HG03103 (cell line): ENCODE measurements at regions not wholly inside any gene's neighbourhood (a gene's known extent, or its start where the extent isn't known, plus 50 kb on each side); places are given as distances from the start of the nearest gene placed in this dataset.
"Not testable (repeated sequence)": the region's sequence is repeated elsewhere in the genome, so short reads cannot be mapped to it uniquely, and the experiment has no call there.

Experiments used
- ATAC-seq: cut with Tn5 transposase; IDR thresholded peaks from one replicate; pipeline ENCODE4 v1.9.1; 2021; ENCODE audit warnings: low read depth; ENCODE audit not compliant: unreplicated experiment

GRCh38 chr1:94677087-94677486 lies 135.5 kb upstream of the F3 start:
- ATAC-seq: no peak

DNA sequence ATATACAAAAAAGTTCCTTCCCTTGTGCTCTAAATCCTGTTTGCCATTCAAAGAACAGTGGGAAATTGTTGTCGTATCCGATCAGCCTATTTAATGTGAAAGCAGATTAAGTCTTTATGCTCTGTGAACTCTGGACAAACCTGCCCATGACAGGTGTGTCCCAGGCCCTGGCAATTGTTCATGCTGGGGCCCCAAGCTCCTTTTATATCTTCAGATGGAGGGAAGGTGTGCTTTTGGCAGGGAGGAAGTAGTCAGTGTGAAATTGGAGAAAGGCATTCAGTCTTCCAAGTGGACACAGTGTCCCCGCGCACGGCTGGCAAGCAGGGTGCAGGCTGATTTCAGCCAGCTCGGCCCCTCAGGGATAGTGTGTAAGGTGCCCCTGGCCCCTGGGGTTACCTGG lies 135.1 kb upstream of the F3 start:
- no peak for ATAC-seq

DNA sequence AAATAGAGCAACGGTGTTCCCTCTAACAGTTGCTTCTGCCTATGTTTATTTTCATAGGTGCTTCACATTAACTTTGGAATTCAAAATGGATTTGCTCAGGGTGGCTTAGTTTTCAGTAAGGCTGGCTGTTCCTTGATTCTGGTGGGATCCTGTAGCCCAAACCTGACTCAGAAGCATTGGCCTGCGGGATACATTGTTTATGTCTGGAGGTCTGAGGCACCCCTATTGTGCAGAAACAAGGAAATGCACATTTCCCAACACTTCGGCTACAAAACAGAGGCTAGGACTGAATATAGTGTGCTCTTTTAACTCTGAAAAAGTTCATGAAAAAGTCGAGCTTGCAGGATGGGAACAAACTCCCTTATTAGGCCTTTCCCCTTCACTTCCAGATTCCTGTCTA lies 133.8 kb upstream of the F3 start:
- no peak for ATAC-seq

DNA sequence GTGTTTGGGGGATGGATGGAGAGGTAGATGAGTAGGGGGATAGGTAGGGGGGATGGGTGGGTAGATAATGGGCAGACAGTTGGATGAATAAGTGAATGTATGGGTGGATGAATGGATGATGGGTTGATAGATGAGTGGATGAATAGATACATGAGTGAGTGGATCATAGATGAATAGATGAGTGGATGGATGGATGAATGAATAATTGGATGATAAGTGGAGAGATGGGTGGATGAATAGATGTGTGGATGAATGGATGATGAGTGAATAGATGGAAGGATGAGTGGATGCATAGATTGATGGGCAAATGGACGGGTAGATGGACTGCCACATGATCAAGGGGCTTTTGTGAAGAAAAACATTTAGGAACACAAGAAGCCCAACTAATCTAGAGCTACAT lies 133.3 kb upstream of the F3 start:
- no peak for ATAC-seq

GRCh38 chr1:94672934-94673333 lies 131.4 kb upstream of the F3 start:
- no peak for ATAC-seq

GRCh38 chr1:94672001-94672400 lies 130.4 kb upstream of the F3 start:
- ATAC-seq: no peak

DNA sequence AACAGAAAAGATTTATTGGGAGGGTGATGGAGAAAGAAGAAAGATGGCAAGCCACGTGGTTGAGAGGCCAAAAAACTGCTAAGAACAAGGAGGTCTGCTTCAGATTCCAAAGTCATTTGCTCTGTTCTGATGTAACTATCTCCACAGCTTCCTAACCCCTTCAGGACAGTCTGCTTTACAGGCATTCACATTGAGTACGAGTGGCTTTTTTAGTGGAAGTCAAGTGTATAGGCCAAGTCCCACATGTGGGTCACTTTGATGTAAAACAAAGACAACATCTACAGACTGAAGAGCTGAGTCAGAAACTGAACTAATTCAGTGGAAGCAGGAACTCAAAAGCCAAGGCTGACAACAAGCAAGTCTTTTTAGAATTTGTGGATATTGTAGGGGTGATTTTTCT lies 128.7 kb upstream of the F3 start:
- ATAC-seq: no peak

GRCh38 chr1:94669198-94669597 lies 127.6 kb upstream of the F3 start:
- no peak for ATAC-seq

DNA sequence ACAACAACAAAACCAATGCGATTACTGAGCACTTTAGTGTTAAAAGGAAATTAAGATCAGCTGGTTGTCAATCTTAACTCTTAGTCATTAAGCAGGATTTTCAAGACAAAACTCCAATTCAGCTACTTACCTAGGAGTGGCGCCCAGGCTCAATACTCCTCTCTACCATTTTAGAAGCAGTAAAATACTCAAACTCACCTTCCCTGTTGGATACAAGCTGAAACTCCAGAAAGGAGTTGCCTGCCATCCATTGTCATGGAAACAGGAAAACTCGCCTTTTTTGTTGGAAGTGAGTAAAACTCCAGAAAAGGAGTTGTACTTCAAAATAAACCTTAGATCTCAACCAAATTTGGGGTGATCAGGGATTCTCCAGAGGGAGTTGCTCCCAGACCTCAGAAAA lies 127.0 kb upstream of the F3 start:
- ATAC-seq: no peak

GRCh38 chr1:94667818-94668217 lies 126.3 kb upstream of the F3 start:
- ATAC-seq: no peak

DNA sequence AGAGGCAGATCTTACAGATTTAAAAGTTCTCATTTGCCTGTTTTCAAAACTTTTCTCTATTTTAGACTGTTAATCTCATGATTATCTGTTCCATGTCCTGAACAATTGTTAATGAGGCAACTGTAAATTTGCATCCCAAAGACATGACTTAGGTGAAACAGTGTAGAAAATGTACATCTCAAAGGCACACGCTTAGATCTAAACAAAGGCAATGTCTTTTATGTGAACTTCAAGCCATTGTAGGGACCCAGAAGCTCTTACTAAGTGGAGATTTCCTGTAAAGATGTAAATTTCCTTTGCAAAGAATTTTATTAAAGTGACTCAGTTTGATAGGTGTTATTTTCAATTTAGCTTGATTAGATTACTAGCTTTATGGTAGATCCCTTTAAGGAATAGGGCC lies 125.2 kb upstream of the F3 start:
- ATAC-seq: no peak

- ATAC-seq: no peak
Measured at GRCh38 chr1:94661431-94661932, 119.9 kb upstream of the F3 start.

DNA sequence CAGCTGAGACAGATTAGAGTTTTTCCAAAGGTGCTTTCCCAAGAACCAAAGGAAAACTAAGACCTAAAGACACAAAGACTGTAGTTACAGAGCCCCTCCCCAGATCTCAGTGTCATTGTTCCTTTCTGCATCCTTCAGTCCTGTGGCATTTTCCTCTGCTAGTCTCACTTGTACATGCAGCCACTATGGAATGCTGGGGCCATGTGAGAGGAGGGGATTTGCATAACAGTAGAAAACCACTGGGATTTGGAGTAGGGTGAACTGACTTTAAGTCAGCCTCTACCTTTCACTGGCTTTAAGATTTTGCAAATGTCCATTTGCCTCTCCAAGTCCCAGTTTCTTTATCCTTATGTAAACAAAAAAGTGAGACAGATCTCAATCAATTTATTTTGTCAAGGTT lies 119.4 kb upstream of the F3 start:
- no peak for ATAC-seq

GRCh38 chr1:94660258-94660657 lies 118.7 kb upstream of the F3 start:
- no peak for ATAC-seq

GRCh38 chr1:94659202-94659601 lies 117.6 kb upstream of the F3 start:
- ATAC-seq: not testable (repeated sequence)

- ATAC-seq: no peak
Measured at GRCh38 chr1:94658221-94658620, 116.7 kb upstream of the F3 start.

- ATAC-seq: not testable (repeated sequence)
Measured at GRCh38 chr1:94657776-94658175, 116.2 kb upstream of the F3 start.

- no peak for ATAC-seq
Measured at GRCh38 chr1:94656967-94657366, 115.4 kb upstream of the F3 start.

- no peak for ATAC-seq
Measured at GRCh38 chr1:94654919-94655318, 113.4 kb upstream of the F3 start.

DNA sequence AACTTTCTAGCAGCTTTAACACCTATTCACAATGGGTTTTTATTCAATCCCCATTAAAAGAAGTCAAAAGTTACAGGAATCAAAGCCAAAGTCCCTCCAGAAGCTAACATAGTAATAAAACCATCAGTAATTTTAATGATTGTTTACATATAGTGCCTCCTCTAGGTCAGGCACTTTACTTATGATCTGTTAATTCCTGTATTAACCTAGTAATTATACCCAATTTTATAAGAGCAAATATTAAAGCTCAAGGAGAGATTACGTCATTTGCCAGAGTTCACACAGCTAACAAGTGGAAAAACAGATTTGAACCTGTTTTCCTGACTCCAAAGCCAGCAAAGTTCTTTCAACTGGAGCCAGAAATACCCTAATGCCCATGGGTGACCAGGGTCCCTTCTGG lies 112.9 kb upstream of the F3 start:
- no peak for ATAC-seq

GRCh38 chr1:94654031-94654430 lies 112.5 kb upstream of the F3 start:
- no peak for ATAC-seq

GRCh38 chr1:94653454-94653853 lies 111.9 kb upstream of the F3 start:
- ATAC-seq: no peak

DNA sequence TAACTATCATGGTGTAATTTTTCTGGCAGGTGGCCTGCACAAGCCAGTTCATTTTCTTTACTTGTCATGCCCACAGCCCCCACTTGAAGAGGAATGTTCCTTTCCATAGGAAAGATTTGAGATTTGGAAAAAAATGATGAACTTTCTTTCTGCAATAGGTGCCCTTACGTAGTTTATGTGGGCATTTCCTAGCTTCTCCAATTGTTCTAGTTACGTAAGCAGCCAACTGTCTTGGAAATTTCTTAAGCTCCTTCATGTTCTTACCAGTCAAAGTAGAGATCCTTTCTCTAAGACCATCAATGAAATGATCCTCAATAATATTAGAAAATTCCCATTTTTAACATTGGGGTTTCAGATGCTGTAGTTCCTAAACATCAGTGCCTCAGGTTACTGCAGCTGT lies 109.5 kb upstream of the F3 start:
- no peak for ATAC-seq
